GM21526 (cell line): ENCODE measurements at regions not wholly inside any gene's neighbourhood (a gene's known extent, or its start where the extent isn't known, plus 50 kb on each side); places are given as distances from the start of the nearest gene placed in this dataset.

Experiments
- ATAC-seq: cut with Tn5 transposase; IDR thresholded peaks from one replicate; pipeline ENCODE4 v1.9.1; 2021; ENCODE audit warnings: moderate library complexity; ENCODE audit not compliant: unreplicated experiment, low FRiP score

- no peak for ATAC-seq
Observed at GRCh38 chr2:215697003-215697402, 261.1 kb upstream of the FN1 start.

GRCh38 chr2:215695861-215696260 is 260.0 kb upstream of the FN1 start:
- ATAC-seq: no peak

GRCh38 chr2:215693999-215694580 is 258.2 kb upstream of the FN1 start:
- no peak for ATAC-seq

- no peak for ATAC-seq
Observed at GRCh38 chr2:215693193-215693998, 257.5 kb upstream of the FN1 start.

GRCh38 chr2:215692387-215693079 is 256.7 kb upstream of the FN1 start:
- ATAC-seq: no peak

- ATAC-seq: no peak
Observed at GRCh38 chr2:215691346-215691745, 255.5 kb upstream of the FN1 start.

- no peak for ATAC-seq
Observed at GRCh38 chr2:215687149-215688031, 251.5 kb upstream of the FN1 start.

GRCh38 chr2:215685238-215685990 is 249.5 kb upstream of the FN1 start:
- ATAC-seq: no peak

GRCh38 chr2:215684448-215685237 is 248.8 kb upstream of the FN1 start:
- ATAC-seq: no peak

GRCh38 chr2:215683295-215683694 is 247.4 kb upstream of the FN1 start:
- ATAC-seq: no peak

- no peak for ATAC-seq
Observed at GRCh38 chr2:215681799-215682596, 246.1 kb upstream of the FN1 start.

GRCh38 chr2:215680605-215681598 is 245.0 kb upstream of the FN1 start:
- ATAC-seq: no peak

GRCh38 chr2:215678094-215678493 is 242.2 kb upstream of the FN1 start:
- no peak for ATAC-seq

- ATAC-seq: no peak
Observed at GRCh38 chr2:215677481-215677880, 241.6 kb upstream of the FN1 start.

- ATAC-seq: no peak
Observed at GRCh38 chr2:215672406-215672805, 236.5 kb upstream of the FN1 start.

- no peak for ATAC-seq
Observed at GRCh38 chr2:215671691-215672090, 235.8 kb upstream of the FN1 start.

GRCh38 chr2:215671244-215671643 is 235.4 kb upstream of the FN1 start:
- no peak for ATAC-seq
